HS-27A (cell line): ENCODE measurements at regions not wholly inside any gene's neighbourhood (a gene's known extent, or its start where the extent isn't known, plus 50 kb on each side); places are given as distances from the start of the nearest gene placed in this dataset.
"Not testable (repeated sequence)": the region's sequence is repeated elsewhere in the genome, so short reads cannot be mapped to it uniquely, and the experiment has no call there.

ENCODE experiments used
- DNase-seq: peaks from one replicate; pipeline ENCODE4 v3.0.0-alpha.2; 2012; ENCODE audit warnings: low read depth, missing footprints

DNA sequence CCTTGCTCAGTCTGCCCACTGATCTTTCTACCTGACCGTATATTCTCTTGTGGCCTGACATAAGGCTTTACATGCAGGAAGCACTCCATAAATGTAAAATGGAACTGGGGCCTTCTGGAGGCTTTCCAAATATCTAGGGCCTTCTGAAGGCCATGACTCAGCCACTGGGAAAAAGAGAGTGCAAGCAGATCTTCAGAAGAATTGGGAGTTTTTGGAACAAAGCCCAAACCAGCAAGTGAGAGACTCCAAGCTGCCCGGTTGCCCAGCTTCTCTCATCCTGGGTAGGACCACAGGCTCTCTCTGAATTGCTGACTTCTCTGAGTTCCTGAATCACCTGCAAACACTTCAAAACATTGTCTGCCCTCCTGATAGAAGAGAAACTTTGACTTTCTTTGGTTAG lies 107.9 kb upstream of the BMAL1 start:
- DNase-seq: peak; percentile 94

DNA sequence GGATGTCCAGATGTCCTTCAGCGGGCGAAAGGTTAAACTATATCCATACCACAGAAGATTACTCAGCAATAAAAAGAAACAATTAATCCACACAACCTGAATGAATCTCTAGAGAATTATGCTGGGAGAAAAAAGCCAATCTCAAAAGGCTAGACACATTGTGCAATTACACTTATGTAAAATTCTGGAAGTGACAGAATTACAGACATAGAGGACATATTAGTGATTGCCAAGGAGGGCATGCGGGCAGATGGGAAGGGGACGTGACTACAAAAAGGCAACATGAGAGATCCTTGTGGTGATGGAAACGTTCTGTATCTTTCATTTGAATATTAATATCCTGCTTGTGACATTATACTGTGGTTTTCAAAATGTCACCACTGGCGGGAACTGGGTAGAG lies 103.5 kb upstream of the BMAL1 start:
- no peak for DNase-seq

DNA sequence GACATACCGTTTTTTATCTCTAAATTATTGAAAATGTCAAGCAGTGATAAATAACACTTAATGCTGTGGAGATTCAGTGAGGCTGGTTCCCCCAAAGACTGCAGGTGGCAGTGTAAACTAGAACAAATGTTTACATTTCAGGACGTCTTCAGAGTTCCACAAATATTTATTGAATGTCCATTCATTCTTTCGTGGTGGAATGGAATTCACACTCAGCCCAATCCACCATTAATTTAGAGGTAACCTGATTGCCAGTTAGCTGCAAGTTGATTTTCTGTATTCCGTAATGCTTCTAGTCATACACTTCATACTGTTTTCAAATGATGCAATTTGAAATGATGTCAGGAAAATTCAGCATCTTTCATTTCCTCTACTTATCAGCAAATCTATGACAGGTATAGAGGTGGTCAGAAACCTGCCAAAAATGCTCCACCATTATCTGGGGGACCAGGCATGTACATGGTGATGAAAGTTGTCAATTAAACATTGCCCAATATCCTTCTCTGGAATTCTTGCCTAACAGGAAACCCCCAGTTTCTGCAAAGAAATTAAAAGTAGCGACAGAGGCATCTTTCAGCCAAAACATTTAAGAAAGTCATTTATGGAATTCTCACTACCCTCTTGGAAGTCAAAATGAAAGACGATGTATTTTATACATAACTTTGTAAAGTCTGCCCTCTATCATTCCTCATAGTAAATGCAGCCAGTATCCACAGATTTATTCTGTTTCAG lies 94.3 kb upstream of the BMAL1 start:
- DNase-seq: peak; percentile 30

DNA sequence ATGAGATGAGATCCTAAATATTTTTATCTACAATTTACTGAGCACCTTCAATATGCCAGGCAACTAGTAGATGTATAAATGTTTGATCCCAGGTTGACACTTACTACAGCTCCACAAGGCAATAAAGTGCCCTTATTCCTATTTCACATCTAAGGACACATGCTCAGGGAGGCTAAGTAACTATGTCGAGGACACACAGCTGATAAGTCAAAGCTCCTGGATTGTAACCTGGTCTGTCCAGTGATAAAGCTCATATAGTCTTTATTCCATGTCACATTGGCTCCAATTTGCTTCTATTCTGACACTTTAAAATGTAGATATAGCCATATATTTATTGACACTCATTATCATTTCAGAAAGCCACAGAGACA lies 93.8 kb upstream of the BMAL1 start:
- DNase-seq: no peak

DNA sequence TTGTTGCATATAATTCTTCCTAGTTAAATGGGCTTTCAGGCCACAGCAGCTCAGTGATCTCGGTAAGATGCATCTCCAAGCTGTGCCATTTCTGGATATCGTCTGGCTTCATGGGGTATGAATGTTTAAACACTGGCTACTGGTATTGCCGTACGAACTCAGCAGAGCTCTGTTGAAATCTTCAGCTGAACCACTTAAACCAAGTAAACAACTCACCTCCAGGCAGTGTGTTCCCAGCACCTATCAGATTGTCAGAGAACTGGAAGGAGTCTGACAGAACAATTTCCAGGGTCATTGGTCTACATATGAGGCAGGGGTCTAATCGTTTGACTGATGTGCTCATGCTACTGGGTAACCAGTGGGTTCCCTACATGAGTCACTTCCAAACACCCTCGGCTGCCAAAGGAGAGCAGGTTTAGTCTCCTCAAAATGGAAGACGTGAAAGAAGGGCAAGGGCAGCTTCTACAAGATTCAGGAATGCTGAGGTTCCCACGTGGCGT lies 93.2 kb upstream of the BMAL1 start:
- no peak for DNase-seq

DNA sequence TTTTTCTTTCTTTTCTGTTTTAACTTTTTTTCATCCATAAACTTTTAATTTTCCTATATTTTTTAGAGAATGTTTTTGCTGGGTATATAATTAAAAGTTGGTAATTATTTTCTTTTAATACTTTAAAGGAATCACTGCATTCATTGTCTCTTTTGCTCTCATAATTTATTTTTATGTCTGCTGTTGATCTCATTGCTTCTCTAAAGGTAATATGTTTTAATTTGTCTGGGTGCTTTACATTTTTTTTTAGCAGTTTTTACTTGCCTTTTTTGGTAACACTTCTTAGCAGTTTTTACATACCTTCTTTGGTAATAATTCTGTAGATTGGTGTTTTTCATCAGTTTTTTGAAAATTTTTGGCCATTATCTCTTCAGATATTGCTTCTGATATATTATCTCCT lies 89.4 kb upstream of the BMAL1 start:
- DNase-seq: no peak

DNA sequence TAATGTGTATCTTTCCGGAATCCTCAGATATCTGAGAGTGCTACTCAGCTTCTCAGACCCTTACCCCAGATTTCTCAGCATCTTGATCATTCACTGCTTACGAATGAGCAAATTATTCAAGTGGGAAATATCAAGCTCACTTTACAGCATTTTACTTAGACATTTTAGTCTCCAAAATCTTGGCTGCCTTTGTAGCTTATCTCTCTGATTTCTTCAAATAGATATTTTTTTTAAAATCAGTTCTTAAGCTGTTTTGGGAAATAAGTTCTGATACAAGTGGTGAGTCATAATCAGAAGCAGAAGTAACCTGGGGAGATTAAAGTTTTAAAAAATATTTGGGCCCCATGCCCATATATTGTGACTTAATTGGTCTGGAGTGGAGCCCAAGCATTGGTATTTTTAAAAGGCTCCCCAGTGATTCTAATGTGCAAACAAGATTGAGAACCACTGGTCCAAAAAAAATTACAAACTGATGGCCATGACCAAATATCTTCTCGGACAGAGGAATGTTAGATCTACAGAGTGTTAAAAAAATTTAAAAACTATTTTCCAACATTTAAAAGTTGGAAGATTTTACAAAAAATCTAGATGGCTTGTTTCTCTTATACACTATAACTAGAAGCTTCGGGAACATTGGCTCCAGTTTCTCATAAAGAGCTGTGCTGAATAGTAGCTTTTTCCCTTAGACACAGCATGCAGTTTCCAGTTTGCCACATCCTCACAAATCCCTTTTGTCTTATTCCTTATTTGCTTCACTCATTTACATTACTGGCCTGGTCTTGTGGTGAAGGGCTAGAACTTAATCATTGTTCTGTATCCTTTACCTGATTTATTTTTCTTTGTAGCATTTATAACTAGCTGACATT lies 87.8 kb upstream of the BMAL1 start:
- no peak for DNase-seq

DNA sequence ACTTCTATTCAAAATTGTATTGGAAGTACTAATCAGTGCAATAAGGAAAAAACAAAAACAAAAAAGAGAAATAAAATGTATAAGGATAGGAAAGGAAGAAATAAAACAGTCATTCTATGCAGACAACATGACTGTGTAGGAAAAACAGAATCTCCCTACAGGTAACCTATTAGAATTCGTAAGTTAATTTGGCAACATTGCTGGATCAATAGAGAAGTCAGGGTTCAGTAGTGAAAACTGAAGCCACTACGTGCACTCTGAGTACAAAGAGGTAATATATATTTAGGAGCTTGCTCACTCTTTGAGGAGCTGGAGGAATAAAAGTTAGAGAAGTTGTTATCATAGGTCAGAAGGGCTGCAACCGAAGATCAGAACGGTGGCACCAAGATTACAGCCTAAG lies 84.0 kb upstream of the BMAL1 start:
- DNase-seq: no peak

DNA sequence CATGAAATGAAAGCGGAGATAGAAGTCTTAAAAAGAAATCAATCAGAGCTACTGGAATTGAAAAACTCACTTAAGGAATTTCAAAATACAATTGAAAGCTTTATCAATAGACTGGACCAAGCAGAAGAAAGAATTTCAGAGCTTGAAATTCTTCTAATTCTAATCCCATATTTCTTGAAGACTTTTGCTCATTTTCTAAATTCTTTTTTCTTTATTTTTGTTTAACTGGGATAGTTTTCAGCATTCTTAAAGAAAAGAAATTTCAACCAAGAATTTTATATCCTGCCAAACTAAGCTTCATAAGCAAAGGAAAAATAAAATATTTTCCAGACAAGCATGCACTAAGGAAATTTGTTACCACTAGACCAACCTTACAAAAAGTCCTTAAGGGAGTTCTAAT lies 80.2 kb upstream of the BMAL1 start:
- not testable (repeated sequence) for DNase-seq

DNA sequence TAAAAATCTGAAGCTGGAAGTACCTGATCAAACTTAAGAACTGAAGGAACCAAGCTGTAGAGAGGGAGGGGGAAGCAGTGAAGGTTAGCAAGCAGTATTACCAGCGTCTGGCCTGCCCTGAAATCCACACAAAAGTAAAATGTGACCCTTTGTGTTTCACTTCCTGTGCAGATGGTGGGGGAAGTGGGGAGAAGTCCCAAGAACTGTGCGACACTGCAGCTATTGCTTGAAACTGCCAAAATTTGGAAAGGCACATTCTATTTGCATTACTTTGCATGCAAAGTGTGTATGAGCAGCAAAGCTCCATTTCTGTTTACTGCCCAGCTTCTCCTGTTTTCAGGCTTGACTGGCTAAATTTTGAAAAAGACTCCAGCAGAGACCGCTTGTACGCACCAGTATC lies 72.1 kb upstream of the BMAL1 start:
- DNase-seq: no peak

DNA sequence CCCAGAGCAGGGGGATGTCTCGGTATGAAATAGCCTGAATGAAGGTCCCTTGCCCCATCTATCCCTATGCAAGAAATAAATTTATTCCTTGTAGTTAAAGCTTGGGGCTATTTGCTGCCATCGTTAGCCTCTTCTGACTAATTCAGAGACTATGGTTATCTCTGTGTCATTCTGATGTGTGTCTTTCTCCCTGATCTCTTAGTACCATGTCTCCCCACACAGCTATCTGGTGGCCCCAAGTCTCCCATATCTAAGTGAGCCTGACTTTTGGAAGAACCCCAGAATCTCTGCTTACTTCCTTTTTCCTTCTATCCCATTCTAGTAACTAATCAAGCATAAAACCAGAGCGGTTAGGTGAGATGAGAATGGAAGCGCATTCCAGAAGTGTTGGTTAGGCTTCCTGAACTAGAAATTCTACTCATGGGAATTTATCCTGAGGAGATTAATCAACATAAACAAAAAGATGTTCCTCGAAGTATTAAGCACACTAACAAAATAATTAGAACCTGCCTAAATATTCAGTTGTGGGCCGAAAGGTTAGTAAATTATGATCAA lies 71.4 kb upstream of the BMAL1 start:
- no peak for DNase-seq

DNA sequence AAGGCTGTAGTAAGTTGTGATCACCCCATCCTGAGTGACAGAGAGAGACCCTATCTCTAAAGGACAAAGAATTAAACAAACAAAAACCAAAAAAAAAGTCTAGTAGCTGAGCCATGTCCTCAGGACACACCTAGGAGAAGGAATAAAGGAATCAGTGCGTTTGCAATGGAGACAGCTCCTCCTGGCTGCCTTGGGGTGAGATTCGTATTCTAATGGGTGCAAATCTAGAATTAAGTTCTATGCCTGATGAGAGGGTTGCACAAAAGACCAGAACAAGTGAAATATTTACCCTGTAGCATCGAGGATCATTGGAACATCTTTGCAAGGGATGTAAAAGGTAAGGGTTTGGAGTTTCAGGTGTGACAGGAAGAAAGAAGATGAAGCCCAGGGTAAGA lies 70.3 kb upstream of the BMAL1 start:
- no peak for DNase-seq

DNA sequence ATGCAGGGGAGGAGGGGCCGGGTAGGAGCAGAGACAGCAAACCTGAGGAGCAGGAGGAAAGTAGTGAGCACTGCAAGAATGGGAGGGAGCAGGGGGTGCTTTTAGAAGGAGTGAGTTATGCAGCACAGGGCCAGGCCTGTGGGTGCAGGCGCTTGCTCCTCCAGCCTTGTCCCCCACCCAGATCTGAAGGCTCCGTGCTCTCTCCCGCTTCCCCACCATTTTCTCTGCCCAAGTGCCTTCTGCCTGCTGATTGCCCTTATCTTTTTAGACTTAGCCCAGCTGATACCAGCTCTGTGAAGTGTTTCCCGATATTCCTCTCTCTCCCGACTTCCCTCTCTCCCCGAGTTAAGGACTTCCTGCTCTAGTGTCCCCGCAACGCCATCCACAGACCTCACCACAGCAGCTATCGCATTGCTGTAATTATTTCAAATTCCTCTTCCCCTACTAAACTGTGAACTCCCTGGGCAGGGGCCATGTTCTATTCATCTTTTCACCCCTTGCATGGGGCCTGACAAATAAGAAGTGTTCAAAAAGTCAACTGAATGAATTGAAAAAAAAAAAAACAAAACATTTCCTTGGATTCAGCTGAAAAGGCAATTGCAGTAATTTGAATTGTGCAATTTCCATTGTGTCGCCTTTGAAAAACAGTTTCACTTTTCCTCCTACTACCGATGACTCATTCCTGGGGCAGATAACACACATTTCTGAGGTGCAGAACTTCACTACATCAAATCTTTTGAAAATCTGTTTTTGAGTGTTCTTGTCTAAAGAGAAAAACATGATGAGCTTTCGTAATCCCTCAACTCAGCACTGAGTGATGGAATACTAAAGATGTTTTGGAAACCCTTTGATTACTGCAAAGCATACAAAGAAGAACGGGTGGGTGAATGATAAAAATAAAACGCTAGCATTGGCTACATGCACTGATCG lies 69.7 kb upstream of the BMAL1 start:
- peak; percentile 42 for DNase-seq

DNA sequence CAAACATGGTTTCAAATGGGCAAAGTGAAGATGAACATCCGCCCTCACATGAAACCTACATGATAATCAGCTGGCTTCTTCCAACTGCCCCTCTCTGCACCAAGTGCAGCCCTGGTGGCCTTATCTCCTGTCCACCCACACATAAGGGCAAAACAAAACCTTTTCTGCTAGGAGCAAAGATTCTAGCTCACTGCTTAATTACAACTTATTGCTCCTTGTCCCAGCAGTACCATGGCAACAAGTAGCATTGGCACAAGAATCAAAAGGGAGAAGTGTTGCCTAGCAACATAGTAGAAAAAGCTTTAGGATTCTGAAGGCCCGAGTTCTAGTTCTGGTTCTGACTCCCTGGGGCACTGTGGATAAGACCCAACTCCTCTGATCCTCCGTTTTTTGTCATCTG lies 68.7 kb upstream of the BMAL1 start:
- no peak for DNase-seq

DNA sequence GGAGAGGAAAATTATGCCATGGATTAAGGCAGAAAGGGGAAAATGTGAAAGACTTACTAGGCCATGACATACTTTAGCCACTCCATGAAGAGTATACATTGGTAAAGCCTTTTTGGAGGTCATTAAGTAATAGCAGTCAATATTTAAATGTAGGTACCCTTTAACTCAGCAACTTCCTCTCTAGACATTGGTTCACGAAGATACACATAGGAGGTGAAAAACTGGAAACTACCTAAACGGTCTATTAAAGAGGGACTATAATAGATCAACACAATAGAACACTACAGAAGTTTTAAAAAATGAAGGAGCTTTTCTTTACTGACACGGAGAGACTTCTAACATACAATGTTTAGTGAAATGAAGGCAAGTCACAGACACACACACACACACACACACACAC lies 68.2 kb upstream of the BMAL1 start:
- no peak for DNase-seq

DNA sequence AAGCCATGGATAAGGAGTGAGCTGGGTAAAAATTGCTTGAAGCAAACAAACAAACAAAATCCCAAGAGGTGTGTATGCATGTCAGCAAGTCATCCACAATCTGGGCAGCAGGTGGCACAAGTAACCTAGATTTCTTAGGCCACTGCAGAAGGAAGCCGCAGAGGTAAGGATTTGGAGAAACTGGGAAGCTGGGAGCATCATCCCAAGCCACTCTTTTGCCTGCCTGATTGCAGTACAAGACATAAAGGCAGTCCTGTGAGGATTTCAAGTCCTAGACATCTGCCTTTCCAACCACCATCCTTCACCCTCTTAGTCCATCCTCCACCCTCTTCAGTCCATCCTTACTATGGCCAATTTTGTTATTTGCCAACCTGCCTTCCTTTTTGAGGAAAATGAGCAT lies 67.2 kb upstream of the BMAL1 start:
- peak; percentile 49 for DNase-seq

DNA sequence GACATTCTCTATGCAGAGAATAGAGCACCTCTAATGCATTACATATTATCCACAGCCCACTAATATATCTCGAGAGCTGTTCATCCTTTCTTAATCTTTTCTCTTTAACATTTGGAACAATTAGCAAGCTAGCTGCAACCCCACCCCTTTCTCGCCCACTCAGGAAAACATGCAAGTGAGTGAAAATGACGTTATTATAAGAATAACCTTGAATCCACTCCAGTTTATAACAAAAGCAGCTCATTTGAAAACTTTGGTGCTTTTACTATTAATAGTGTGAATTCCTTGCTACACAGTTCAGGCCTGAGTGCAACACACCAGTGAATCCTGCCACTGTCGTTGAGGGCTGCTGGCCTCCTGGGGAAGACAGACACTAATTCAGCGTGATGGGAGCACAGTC lies 63.3 kb upstream of the BMAL1 start:
- DNase-seq: no peak

DNA sequence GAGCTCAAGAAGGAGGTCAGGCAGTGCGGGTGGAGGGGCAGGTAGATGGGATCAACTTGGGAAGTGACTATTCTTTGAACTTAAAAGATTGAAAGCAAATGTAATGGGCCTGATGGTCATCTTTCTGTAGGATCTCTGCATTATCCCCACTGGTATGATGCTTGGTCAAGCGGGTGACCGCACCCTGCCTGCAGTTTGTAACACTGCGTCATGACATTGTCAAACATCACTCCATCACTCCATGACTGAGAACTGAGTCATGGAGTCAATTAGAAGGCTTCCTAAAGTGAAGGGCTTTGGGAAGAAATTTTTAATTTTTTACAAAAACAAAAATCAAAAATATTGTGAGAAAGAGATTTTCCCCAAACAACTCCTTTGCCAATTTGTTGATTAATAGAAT lies 62.4 kb upstream of the BMAL1 start:
- peak; percentile 79 for DNase-seq

DNA sequence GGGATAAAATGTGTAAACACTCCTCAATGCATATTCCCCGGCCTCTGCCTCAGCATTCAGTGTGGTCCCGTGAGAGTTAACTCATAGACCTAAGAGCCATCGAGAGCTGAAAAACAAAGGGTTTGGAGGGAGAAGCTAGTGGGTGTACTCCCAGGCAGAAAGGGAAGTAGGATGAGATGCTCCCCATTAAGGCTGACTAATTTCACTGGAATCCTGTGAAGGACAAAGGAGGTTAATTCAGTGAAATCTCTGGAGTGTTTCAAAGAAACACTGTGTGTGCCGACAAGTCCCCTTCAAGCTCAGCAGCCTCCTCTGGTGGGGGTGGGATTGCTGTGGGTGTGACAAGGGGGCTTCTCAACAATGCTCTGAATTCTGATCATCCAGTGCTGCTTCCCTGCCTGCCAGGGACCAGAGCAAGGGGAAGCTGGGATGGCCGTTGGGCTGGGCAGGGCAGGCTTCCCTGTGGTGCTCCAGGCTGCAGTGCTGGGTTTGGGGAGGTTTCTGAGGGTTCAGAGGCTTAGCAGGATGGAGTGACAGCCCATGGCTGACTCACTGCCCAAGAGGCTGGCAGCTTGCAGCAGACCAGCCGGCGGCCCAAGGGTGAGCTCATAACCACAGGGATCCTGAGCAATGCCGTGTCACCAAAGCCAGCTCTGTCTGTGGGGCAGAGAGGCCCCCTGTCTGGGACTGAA lies 61.4 kb upstream of the BMAL1 start:
- peak; percentile 98 for DNase-seq

DNA sequence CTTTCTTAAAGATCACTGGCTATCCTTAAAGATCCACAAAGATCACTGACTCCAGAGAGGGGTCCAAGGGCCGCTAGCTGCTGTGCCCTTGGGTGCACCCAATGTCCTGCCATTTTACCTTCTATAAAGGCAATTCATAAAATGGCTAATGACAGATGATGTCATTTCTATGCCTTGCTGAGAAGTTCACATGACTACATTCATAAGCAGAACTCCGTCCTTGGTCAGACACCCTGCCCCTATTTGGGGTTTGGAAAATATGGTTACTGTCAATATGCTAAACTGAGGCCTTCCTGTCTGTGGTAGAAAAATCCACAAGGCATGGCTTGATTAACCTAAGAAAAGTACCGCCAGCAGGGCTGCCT lies 60.9 kb upstream of the BMAL1 start:
- DNase-seq: no peak

DNA sequence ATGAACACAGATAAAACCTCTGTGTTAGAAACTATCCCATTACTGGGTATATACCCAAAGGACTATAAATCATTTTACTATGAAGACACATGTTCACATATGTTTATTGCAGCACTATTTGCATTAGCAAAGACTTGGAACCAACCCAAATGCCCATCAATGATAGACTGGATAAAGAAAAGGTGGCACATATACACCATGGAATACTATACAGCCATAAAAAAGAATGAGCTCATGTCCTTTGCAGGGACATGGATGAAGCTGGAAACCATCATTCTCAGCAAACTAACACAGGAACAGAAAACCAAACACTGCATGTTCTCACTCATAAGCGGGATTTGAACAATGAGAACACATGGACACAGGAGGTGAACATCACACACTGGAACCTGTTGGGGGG lies 58.9 kb upstream of the BMAL1 start:
- not testable (repeated sequence) for DNase-seq

DNA sequence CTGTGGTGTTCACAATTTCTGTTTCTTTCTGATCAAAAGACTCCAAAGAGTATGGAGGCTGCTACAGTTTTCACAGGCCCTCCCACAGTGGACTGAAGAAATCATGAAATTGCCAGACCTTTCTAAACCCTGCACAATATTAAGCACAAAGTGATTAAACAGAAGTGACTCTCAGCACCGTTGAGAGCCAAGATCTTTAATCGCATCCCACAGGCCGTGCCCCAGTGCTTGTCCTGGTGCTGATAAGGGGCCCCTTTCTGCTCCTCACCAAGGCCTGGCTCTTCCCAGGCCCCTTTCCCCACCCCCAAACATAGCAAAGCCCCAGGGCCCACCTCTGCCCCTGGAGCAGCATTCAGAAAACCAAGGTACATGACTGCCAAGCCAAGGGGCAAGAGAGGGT lies 57.4 kb upstream of the BMAL1 start:
- no peak for DNase-seq
